Neural progenitor cell (in vitro differentiated cells): ENCODE measurements at regions not wholly inside any gene's neighbourhood (a gene's known extent, or its start where the extent isn't known, plus 50 kb on each side); places are given as distances from the start of the nearest gene placed in this dataset.

Experiments used
- DNase-seq: peaks from one replicate; pipeline ENCODE4 v3.0.0-alpha.2; 2016; ENCODE audit warnings: low spot score
- H2AFZ ChIP-seq: fragments of 200-600 bp; sonication (generic); replicated peaks from 2 replicates; pipeline ENCODE4 v1.6.1; 2016; ENCODE audit warnings: antibody characterized with exemption
- H3F3A ChIP-seq: fragments of 200-600 bp; sonication (generic); 2 replicates; pipeline ENCODE4 v1.6.1; 2016; ENCODE audit warnings: antibody characterized with exemption, low read depth
- H3K27ac ChIP-seq: fragments of 200-600 bp; sonication (generic); 2 replicates; pipeline ENCODE4 v1.5.1; 2016; ENCODE audit warnings: mild to moderate bottlenecking
- H3K27me3 ChIP-seq: fragments of 200-600 bp; sonication (generic); 2 replicates; pipeline ENCODE4 v1.6.1; 2016; ENCODE audit warnings: mild to moderate bottlenecking, moderate library complexity
- H3K36me3 ChIP-seq: fragments of 200-600 bp; sonication (generic); 2 replicates; pipeline ENCODE4 v1.5.1; 2016
- H3K4me1 ChIP-seq: fragments of 200-600 bp; sonication (generic); 2 replicates; pipeline ENCODE4 v1.6.1; 2016; ENCODE audit warnings: mixed run types
- H3K4me2 ChIP-seq: fragments of 200-600 bp; sonication (generic); 2 replicates; pipeline ENCODE4 v1.6.1; 2016
- H3K4me3 ChIP-seq: fragments of 200-600 bp; sonication (generic); 2 replicates; pipeline ENCODE4 v1.5.1; 2016
- H3K79me2 ChIP-seq: fragments of 200-600 bp; sonication (generic); 2 replicates; pipeline ENCODE4 v1.6.1; 2016; ENCODE audit warnings: low read depth
- H3K9ac ChIP-seq: fragments of 200-600 bp; sonication (generic); 2 replicates; pipeline ENCODE4 v1.6.1; 2016
- H3K9me3 ChIP-seq: fragments of 200-600 bp; sonication (generic); 2 replicates; pipeline ENCODE4 v1.5.1; 2016; ENCODE audit warnings: low read depth
- H4K20me1 ChIP-seq: fragments of 200-600 bp; sonication (generic); 2 replicates; pipeline ENCODE4 v1.6.1; 2016; ENCODE audit warnings: low read depth
- H3K27ac Mint-ChIP-seq: 3 replicates; pipeline ENCODE4 v1.8.0; 2021; ENCODE audit warnings: mixed read lengths
- H3K27me3 Mint-ChIP-seq: 2 replicates; pipeline ENCODE4 v1.8.0; 2022; ENCODE audit warnings: low read depth, mild to moderate bottlenecking, inconsistent platforms, moderate library complexity, mixed read lengths; ENCODE audit not compliant: insufficient read depth
- H3K36me3 Mint-ChIP-seq: 3 replicates; pipeline ENCODE4 v1.8.0; 2021; ENCODE audit warnings: mixed read lengths
- H3K4me1 Mint-ChIP-seq: 3 replicates; pipeline ENCODE4 v1.8.0; 2021; ENCODE audit warnings: mixed read lengths
- H3K4me3 Mint-ChIP-seq: 3 replicates; pipeline ENCODE4 v1.8.0; 2021; ENCODE audit warnings: mild to moderate bottlenecking, moderate library complexity, mixed read lengths
- H3K9me3 Mint-ChIP-seq: 3 replicates; pipeline ENCODE4 v1.8.0; 2020; ENCODE audit warnings: mixed read lengths
- EZH2 ChIP-seq: fragments of 200-600 bp; sonication (generic); IDR thresholded peaks from 2 replicates; pipeline ENCODE4 v1.6.1; 2017; ENCODE audit warnings: antibody characterized with exemption, mild to moderate bottlenecking, moderate library complexity
- EZH2phosphoT487 ChIP-seq: fragments of 200-600 bp; sonication (generic); IDR thresholded peaks from 2 replicates; pipeline ENCODE4 v1.6.1; 2017; ENCODE audit warnings: antibody characterized with exemption
- TF ChIP-seq, protein P1 (sequence below): fragments of 200-600 bp; sonication (generic); IDR thresholded peaks from 2 replicates; pipeline ENCODE4 v1.5.1; 2017; ENCODE audit warnings: antibody characterized with exemption, mild to moderate bottlenecking

DNA sequence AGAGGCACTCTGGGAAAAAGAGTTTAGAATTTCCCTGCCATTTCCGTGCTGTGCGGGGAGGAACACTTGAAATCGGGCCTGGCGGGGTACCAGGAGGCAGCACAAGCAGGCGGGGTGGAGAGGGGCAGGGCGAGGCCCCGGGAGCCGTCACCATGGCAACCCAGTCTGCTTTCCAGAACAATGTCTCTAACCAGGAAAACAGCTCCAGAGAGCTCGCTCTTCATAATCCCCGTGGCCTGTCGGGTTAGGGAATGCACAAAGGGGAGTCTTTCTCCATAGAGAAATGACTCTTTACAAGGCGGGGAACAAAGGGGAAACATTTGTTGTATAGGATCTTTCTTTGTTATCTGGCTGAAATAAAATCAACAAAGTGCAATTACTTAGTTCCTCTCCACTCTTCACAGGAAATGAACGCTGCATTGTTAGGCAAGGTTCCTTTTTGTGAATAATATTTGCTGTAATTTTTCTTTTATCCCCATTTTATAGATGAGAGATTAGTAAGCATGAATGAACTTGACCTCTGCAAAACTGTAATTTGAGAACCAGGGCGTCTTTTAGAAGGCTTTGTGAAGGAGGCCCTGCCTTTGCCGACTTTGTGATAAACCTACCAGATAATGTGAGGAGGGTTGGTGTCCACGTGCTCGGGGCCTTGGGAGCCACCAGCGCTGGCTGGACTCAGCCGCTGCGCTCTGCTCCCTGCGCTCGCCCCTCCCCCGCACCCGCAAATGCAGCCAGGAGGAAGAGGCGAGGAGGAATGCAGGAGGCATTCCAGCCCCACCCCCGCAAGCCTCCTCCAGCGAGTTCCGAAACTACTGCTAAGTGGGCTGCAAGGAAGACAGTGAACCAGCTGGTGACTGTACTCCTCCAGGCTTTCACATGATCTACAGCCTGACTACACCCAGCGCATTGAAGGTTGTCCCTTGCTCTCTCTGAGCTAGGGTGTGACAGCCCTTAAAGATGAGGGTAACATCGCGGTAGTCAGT is 105.2 kb upstream of the ATF7IP start:
- peaks cover 17% of the 10 kb centered on the region for H3K4me1 ChIP-seq
- DNase-seq = peak; percentile 93
- H3K27me3 Mint-ChIP-seq = peaks cover 7% of the 10 kb centered on the region
- H3K27ac ChIP-seq = peak overlapping the region; percentile 99
- H3K27me3 ChIP-seq = no peaks in the 10 kb centered on the region
- peak overlapping the region; percentile 100 for H3K27ac Mint-ChIP-seq
- H3K79me2 ChIP-seq = no peaks in the 10 kb centered on the region
- H3K4me3 Mint-ChIP-seq = peak overlapping the region; percentile 74
- no peak for TF ChIP-seq EZH2
- no peak for TF ChIP-seq EZH2phosphoT487
- TF ChIP-seq, protein P1, sequence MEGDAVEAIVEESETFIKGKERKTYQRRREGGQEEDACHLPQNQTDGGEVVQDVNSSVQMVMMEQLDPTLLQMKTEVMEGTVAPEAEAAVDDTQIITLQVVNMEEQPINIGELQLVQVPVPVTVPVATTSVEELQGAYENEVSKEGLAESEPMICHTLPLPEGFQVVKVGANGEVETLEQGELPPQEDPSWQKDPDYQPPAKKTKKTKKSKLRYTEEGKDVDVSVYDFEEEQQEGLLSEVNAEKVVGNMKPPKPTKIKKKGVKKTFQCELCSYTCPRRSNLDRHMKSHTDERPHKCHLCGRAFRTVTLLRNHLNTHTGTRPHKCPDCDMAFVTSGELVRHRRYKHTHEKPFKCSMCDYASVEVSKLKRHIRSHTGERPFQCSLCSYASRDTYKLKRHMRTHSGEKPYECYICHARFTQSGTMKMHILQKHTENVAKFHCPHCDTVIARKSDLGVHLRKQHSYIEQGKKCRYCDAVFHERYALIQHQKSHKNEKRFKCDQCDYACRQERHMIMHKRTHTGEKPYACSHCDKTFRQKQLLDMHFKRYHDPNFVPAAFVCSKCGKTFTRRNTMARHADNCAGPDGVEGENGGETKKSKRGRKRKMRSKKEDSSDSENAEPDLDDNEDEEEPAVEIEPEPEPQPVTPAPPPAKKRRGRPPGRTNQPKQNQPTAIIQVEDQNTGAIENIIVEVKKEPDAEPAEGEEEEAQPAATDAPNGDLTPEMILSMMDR = no peak
- peaks cover 26% of the 10 kb centered on the region for H3K36me3 Mint-ChIP-seq
- H2AFZ ChIP-seq = no peak overlapping the region
- H3K9me3 Mint-ChIP-seq = peaks cover 73% of the 10 kb centered on the region
- H3K4me1 Mint-ChIP-seq = peaks cover 53% of the 10 kb centered on the region
- peak overlapping the region; percentile 19 for H3K4me2 ChIP-seq
- peak overlapping the region; percentile 36 for H3K9ac ChIP-seq
- H3K4me3 ChIP-seq = no peak overlapping the region
- no peaks in the 10 kb centered on the region for H3K36me3 ChIP-seq
- H3F3A ChIP-seq = peaks cover 68% of the 10 kb centered on the region
- peaks cover 4% of the 10 kb centered on the region for H3K9me3 ChIP-seq
- no peaks in the 10 kb centered on the region for H4K20me1 ChIP-seq

DNA sequence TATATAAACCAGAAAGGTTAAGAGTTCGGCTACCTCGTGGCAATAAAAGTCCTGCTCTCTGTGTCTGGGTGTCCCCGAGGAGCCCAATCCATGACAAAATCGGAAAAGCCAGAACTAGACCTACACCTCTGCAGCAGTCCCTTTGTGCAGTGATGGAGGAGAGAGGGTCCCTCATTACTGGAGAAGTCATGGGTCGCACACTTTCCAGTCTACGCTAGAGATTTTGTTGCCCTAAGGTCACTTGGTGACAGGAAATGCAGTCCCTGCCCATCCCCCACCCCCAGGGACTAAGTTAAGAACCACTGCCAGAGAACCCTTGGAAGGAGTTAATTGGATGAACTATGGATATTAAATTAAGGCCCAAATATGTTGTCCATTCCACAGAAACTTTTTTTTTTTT is 104.4 kb upstream of the ATF7IP start:
- Histone ChIP-seq H3F3A (peaks cover 65% of the 10 kb centered on the region), H3K9ac (no peak overlapping the region), H4K20me1 (no peaks in the 10 kb centered on the region), H3K4me1 (peaks cover 17% of the 10 kb centered on the region), H3K9me3 (peaks cover 4% of the 10 kb centered on the region), H2AFZ (no peak overlapping the region), H3K79me2 (no peaks in the 10 kb centered on the region), H3K4me2 (peak overlapping the region; percentile 19), H3K27ac (peak overlapping the region; percentile 99), H3K36me3 (no peaks in the 10 kb centered on the region), H3K27me3 (no peaks in the 10 kb centered on the region), H3K4me3 (no peak overlapping the region)
- Mint-ChIP-seq H3K36me3 (peaks cover 21% of the 10 kb centered on the region), H3K4me1 (peaks cover 53% of the 10 kb centered on the region), H3K27ac (peak overlapping the region; percentile 100), H3K27me3 (peaks cover 7% of the 10 kb centered on the region), H3K4me3 (peak overlapping the region; percentile 74), H3K9me3 (peaks cover 65% of the 10 kb centered on the region)
- no peak for TF ChIP-seq EZH2phosphoT487
- TF ChIP-seq, protein P1 = no peak
- TF ChIP-seq EZH2 = no peak
- no peak for DNase-seq

DNA sequence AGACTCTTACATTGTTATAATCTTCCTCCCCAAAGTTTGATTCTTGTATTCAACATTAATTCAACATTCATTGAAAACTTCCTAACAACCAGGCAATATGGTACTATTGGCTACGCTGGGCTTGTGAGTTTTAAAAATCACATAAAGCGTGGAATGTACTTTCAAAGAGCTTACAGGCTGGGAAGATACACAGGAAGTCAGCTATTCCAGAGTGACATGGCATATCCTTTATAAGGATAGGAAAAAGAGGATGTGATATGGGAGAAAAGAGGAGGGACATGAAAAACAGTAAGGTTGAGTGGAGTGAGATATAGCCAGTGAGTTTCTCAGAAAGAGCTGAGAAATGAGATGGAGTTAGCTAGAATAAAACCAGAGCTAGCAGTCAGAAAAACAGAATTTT is 103.6 kb upstream of the ATF7IP start:
- no peak overlapping the region for H3K27ac ChIP-seq
- H3F3A ChIP-seq = peaks cover 65% of the 10 kb centered on the region
- no peaks in the 10 kb centered on the region for H3K27me3 ChIP-seq
- H3K4me1 ChIP-seq = peaks cover 14% of the 10 kb centered on the region
- DNase-seq = no peak
- H3K36me3 Mint-ChIP-seq = peaks cover 20% of the 10 kb centered on the region
- H3K9me3 Mint-ChIP-seq = peaks cover 61% of the 10 kb centered on the region
- peaks cover 4% of the 10 kb centered on the region for H3K9me3 ChIP-seq
- no peak overlapping the region for H3K4me3 ChIP-seq
- H3K27ac Mint-ChIP-seq = peak overlapping the region; percentile 100
- H3K4me2 ChIP-seq = no peak overlapping the region
- H3K4me3 Mint-ChIP-seq = peak overlapping the region; percentile 28
- H2AFZ ChIP-seq = no peak overlapping the region
- H3K36me3 ChIP-seq = no peaks in the 10 kb centered on the region
- no peaks in the 10 kb centered on the region for H4K20me1 ChIP-seq
- H3K9ac ChIP-seq = no peak overlapping the region
- TF ChIP-seq EZH2 (no peak), EZH2phosphoT487 (no peak)
- TF ChIP-seq, protein P1 = no peak
- peaks cover 5% of the 10 kb centered on the region for H3K27me3 Mint-ChIP-seq
- H3K4me1 Mint-ChIP-seq = peaks cover 46% of the 10 kb centered on the region
- no peaks in the 10 kb centered on the region for H3K79me2 ChIP-seq
